GM12864 (cell line): ENCODE measurements at regions not wholly inside any gene's neighbourhood (a gene's known extent, or its start where the extent isn't known, plus 50 kb on each side); places are given as distances from the start of the nearest gene placed in this dataset.

Experiments
- DNase-seq: peaks from one replicate; pipeline ENCODE4 v3.0.0-alpha.2; 2011; ENCODE audit warnings: low read depth
- H3K4me3 ChIP-seq: 2 replicates; pipeline ENCODE4 v1.5.1; 2011; ENCODE audit warnings: mild to moderate bottlenecking, low read depth, low read length, control low read depth
- CTCF ChIP-seq: IDR thresholded peaks from 2 replicates; pipeline ENCODE4 v1.5.1; 2011; ENCODE audit warnings: low read depth, mild to moderate bottlenecking, moderate library complexity, low read length, control low read depth, inconsistent platforms; ENCODE audit errors: missing control alignments

GRCh38 chr13:62625214-62625881 lies 1209.7 kb upstream of the PCDH20 start:
- H3K4me3 ChIP-seq = no peak overlapping the region
- no peak for DNase-seq
- TF ChIP-seq CTCF = no peak

- TF ChIP-seq CTCF = no peak
- DNase-seq = no peak
- H3K4me3 ChIP-seq = no peak overlapping the region
These were observed 1198.2 kb upstream of the PCDH20 start for GRCh38 chr13:62613819-62614218.

- TF ChIP-seq CTCF = no peak
- DNase-seq = no peak
- no peak overlapping the region for H3K4me3 ChIP-seq
These were observed 1195.7 kb upstream of the PCDH20 start for GRCh38 chr13:62611343-62611742.

- no peak for DNase-seq
- no peak overlapping the region for H3K4me3 ChIP-seq
- TF ChIP-seq CTCF = no peak
These were observed 1183.1 kb upstream of the PCDH20 start for GRCh38 chr13:62598708-62599107.

- no peak for TF ChIP-seq CTCF
- DNase-seq = no peak
- no peak overlapping the region for H3K4me3 ChIP-seq
These were observed 1180.3 kb upstream of the PCDH20 start for GRCh38 chr13:62595976-62596375.

GRCh38 chr13:62593804-62594203 lies 1178.2 kb upstream of the PCDH20 start:
- TF ChIP-seq CTCF = no peak
- no peak overlapping the region for H3K4me3 ChIP-seq
- no peak for DNase-seq

GRCh38 chr13:62583466-62583865 lies 1167.8 kb upstream of the PCDH20 start:
- TF ChIP-seq CTCF = no peak
- DNase-seq = no peak
- H3K4me3 ChIP-seq = no peak overlapping the region
